ENCODE measurements at regions not wholly inside any gene's neighbourhood (a gene's known extent, or its start where the extent isn't known, plus 50 kb on each side); places are given as distances from the start of the nearest gene placed in this dataset.

GRCh38 chr4:36747277-36748129 lies 466.1 kb downstream of the DTHD1 start:
- no peak overlapping the region for H3K27ac ChIP-seq (ENCODE audit: low read depth in 1 of 2, low read length in 1 of 2)
- H3K36me3 ChIP-seq (ENCODE audit: control insufficient read depth in 2 of 2, insufficient read depth in 2 of 2, low read length in 1 of 2): no peaks in the 10 kb centered on the region
- no peaks in the 10 kb centered on the region for H3K27me3 ChIP-seq (ENCODE audit: control insufficient read depth in 2 of 2, insufficient read depth in 1 of 2, low read length in 1 of 2)
- no peaks in the 10 kb centered on the region for H3K9me3 ChIP-seq (ENCODE audit: control insufficient read depth in 2 of 2, insufficient read depth in 1 of 2, low read length in 1 of 2)
- 88% methylated on average over 16 of the region's 16 CpGs for WGBS
- no peaks in the 10 kb centered on the region for H3K4me1 ChIP-seq (ENCODE audit: control insufficient read depth in 2 of 2, insufficient read depth in 2 of 2, low read length in 2 of 2)
- H3K4me3 ChIP-seq (ENCODE audit: low read length in 2 of 2): no peak overlapping the region
- no peak for DNase-seq (ENCODE audit: low read depth in 6 of 9, low spot score in 9 of 9)

GRCh38 chr4:36753048-36753447 lies 471.6 kb downstream of the DTHD1 start:
- WGBS: 94% methylated on average over 3 of the region's 3 CpGs
- no peaks in the 10 kb centered on the region for H3K36me3 ChIP-seq (ENCODE audit: control insufficient read depth in 2 of 2, insufficient read depth in 2 of 2, low read length in 1 of 2)
- no peaks in the 10 kb centered on the region for H3K9me3 ChIP-seq (ENCODE audit: control insufficient read depth in 2 of 2, insufficient read depth in 1 of 2, low read length in 1 of 2)
- no peak for DNase-seq (ENCODE audit: low read depth in 6 of 9, low spot score in 9 of 9)
- no peak overlapping the region for H3K27ac ChIP-seq (ENCODE audit: low read depth in 1 of 2, low read length in 1 of 2)
- no peaks in the 10 kb centered on the region for H3K27me3 ChIP-seq (ENCODE audit: control insufficient read depth in 2 of 2, insufficient read depth in 1 of 2, low read length in 1 of 2)
- H3K4me3 ChIP-seq (ENCODE audit: low read length in 2 of 2): no peak overlapping the region
- no peaks in the 10 kb centered on the region for H3K4me1 ChIP-seq (ENCODE audit: control insufficient read depth in 2 of 2, insufficient read depth in 2 of 2, low read length in 2 of 2)

DNA sequence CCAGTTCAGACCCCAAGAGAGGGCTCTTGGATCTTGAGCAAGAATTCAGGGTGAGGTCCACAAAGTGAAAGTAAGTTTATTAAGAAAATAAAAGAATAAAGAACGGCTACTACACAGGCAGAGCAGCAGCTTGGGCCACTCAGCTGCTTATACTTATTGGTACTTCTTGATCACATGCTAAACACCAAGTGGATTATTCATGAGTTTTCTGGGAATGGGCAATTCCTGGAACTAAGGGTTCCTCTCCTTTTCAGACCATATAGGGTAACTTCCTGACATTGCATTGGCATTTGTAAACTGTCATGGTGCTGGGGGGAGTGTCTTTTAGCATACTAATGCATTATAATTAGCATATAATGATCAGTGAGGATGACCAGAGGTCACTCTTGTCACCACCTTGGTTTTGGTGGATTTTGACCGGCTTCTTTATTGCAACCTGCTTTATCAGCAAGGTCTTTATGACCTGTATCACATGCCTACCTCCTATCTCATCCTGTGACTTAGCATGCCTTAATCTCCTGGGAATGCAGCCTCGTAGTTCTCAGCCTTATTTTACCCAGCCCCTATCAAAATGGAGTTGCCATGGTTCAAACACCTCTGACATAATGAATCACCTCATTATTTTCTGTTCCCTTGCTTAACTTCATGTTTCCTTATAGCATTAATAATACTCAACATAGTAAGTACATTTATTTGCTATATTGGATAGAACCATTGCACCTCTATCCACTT lies 476.3 kb downstream of the DTHD1 start:
- H3K27ac ChIP-seq (ENCODE audit: low read depth in 1 of 2, low read length in 1 of 2): no peak overlapping the region
- H3K36me3 ChIP-seq (ENCODE audit: control insufficient read depth in 2 of 2, insufficient read depth in 2 of 2, low read length in 1 of 2): no peaks in the 10 kb centered on the region
- H3K27me3 ChIP-seq (ENCODE audit: control insufficient read depth in 2 of 2, insufficient read depth in 1 of 2, low read length in 1 of 2): no peaks in the 10 kb centered on the region
- H3K9me3 ChIP-seq (ENCODE audit: control insufficient read depth in 2 of 2, insufficient read depth in 1 of 2, low read length in 1 of 2): no peaks in the 10 kb centered on the region
- WGBS: 58% methylated on average over 3 of the region's 3 CpGs
- H3K4me3 ChIP-seq (ENCODE audit: low read length in 2 of 2): no peak overlapping the region
- no peak for DNase-seq (ENCODE audit: low read depth in 6 of 9, low spot score in 9 of 9)
- H3K4me1 ChIP-seq (ENCODE audit: control insufficient read depth in 2 of 2, insufficient read depth in 2 of 2, low read length in 2 of 2): no peaks in the 10 kb centered on the region

DNA sequence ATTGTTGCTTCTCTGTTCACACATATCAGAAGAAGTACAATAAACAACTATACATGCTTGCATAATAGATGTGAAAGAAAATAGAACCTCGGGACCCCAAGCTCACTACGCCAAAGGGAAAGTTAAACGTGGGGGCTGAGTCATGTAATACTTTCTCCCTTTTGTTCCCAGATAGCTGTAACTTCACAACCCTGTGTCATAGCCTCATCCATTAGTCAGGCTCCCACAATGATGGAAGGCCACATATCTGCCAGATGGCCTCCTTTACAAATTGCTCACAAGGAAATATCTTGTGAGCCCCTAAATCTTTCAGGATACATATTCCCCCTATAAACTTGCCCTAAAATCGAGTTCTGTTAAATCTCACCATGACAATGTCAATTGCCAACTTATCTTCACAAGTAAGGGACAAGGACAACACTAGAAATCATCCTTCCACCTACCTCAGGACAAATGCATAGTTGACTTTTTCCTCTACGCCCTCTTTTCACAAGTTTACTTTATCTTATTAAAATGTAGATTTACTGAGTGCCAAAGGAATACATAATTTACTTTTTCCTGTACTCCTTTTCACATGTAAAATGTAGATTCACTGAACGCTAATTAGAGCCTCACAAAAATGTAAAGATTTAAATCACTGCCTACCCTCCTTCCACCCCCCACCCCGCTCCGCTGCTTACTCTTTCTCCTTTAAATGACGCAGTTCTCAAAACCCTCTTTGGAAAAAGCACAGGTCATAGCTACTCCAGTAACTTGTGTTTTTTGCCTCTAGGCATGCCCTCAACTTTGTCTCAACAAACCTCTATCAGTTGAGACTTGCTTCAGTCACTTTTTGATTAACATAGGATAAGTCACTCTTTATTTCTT lies 477.1 kb downstream of the DTHD1 start:
- no peak overlapping the region for H3K27ac ChIP-seq (ENCODE audit: low read depth in 1 of 2, low read length in 1 of 2)
- no peaks in the 10 kb centered on the region for H3K9me3 ChIP-seq (ENCODE audit: control insufficient read depth in 2 of 2, insufficient read depth in 1 of 2, low read length in 1 of 2)
- no peak for DNase-seq (ENCODE audit: low read depth in 6 of 9, low spot score in 9 of 9)
- no peaks in the 10 kb centered on the region for H3K36me3 ChIP-seq (ENCODE audit: control insufficient read depth in 2 of 2, insufficient read depth in 2 of 2, low read length in 1 of 2)
- no peaks in the 10 kb centered on the region for H3K4me1 ChIP-seq (ENCODE audit: control insufficient read depth in 2 of 2, insufficient read depth in 2 of 2, low read length in 2 of 2)
- no peaks in the 10 kb centered on the region for H3K27me3 ChIP-seq (ENCODE audit: control insufficient read depth in 2 of 2, insufficient read depth in 1 of 2, low read length in 1 of 2)
- 63% methylated on average over 9 of the region's 9 CpGs for WGBS
- no peak overlapping the region for H3K4me3 ChIP-seq (ENCODE audit: low read length in 2 of 2)

DNA sequence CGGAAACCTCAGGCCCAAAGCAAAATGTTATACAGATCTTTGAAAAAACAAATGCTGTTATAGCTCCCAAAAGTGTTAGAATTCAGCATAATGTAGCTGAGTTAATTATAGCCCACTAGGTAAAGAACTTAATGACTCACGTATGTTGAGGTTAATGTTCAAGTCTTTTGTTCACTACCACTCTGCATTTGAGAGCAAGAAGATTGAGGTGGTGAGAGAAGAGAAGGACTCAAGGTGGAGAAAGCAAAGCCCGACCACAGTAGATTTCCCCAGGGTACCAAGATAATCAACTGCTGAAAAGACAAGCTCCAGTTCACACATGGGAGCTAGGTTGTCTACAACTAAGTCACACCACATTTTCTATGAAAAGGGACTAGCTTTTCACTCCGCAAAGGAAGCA lies 480.2 kb downstream of the DTHD1 start:
- 89% methylated on average over 4 of the region's 4 CpGs for WGBS
- H3K9me3 ChIP-seq (ENCODE audit: control insufficient read depth in 2 of 2, insufficient read depth in 1 of 2, low read length in 1 of 2): no peaks in the 10 kb centered on the region
- no peaks in the 10 kb centered on the region for H3K27me3 ChIP-seq (ENCODE audit: control insufficient read depth in 2 of 2, insufficient read depth in 1 of 2, low read length in 1 of 2)
- no peaks in the 10 kb centered on the region for H3K4me1 ChIP-seq (ENCODE audit: control insufficient read depth in 2 of 2, insufficient read depth in 2 of 2, low read length in 2 of 2)
- H3K4me3 ChIP-seq (ENCODE audit: low read length in 2 of 2): no peak overlapping the region
- no peak for DNase-seq (ENCODE audit: low read depth in 6 of 9, low spot score in 9 of 9)
- H3K36me3 ChIP-seq (ENCODE audit: control insufficient read depth in 2 of 2, insufficient read depth in 2 of 2, low read length in 1 of 2): no peaks in the 10 kb centered on the region
- no peak overlapping the region for H3K27ac ChIP-seq (ENCODE audit: low read depth in 1 of 2, low read length in 1 of 2)

DNA sequence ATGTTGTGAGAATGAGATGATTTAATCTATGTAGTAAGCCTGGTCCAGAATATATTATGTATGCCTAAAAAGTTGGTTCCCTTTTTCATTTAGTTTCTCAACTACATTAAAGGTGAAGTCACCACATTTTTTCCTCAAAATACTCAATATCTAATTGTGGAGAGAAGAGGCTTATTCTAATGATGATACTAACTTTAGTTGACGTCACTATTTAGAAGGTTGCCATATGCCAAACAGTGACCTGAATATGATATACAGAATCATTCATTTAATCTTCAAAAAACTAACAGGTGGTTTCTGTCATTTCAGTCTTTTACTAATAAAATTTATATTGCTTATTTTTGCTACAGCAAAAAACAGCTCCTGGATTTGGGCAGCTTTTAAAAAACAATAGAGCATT lies 480.7 kb upstream of the NWD2 start:
- H3K4me3 ChIP-seq (ENCODE audit: low read length in 2 of 2): no peak overlapping the region
- H3K27ac ChIP-seq (ENCODE audit: low read depth in 1 of 2, low read length in 1 of 2): no peak overlapping the region
- no peaks in the 10 kb centered on the region for H3K9me3 ChIP-seq (ENCODE audit: control insufficient read depth in 2 of 2, insufficient read depth in 1 of 2, low read length in 1 of 2)
- H3K4me1 ChIP-seq (ENCODE audit: control insufficient read depth in 2 of 2, insufficient read depth in 2 of 2, low read length in 2 of 2): no peaks in the 10 kb centered on the region
- no peaks in the 10 kb centered on the region for H3K27me3 ChIP-seq (ENCODE audit: control insufficient read depth in 2 of 2, insufficient read depth in 1 of 2, low read length in 1 of 2)
- DNase-seq (ENCODE audit: low read depth in 6 of 9, low spot score in 9 of 9): no peak
- WGBS: 98% methylated on average over 1 of the region's 1 CpG
- no peaks in the 10 kb centered on the region for H3K36me3 ChIP-seq (ENCODE audit: control insufficient read depth in 2 of 2, insufficient read depth in 2 of 2, low read length in 1 of 2)

GRCh38 chr4:36767596-36767995 lies 476.9 kb upstream of the NWD2 start:
- Histone ChIP-seq H3K4me1 (ENCODE audit: control insufficient read depth in 2 of 2, insufficient read depth in 2 of 2, low read length in 2 of 2) (no peaks in the 10 kb centered on the region), H3K36me3 (ENCODE audit: control insufficient read depth in 2 of 2, insufficient read depth in 2 of 2, low read length in 1 of 2) (no peaks in the 10 kb centered on the region), H3K9me3 (ENCODE audit: control insufficient read depth in 2 of 2, insufficient read depth in 1 of 2, low read length in 1 of 2) (no peaks in the 10 kb centered on the region), H3K27me3 (ENCODE audit: control insufficient read depth in 2 of 2, insufficient read depth in 1 of 2, low read length in 1 of 2) (no peaks in the 10 kb centered on the region), H3K27ac (ENCODE audit: low read depth in 1 of 2, low read length in 1 of 2) (no peak overlapping the region), H3K4me3 (ENCODE audit: low read length in 2 of 2) (no peak overlapping the region)
- DNase-seq (ENCODE audit: low read depth in 6 of 9, low spot score in 9 of 9): no peak
- WGBS: 96% methylated on average over 1 of the region's 1 CpG

- no peak overlapping the region for H3K4me3 ChIP-seq (ENCODE audit: low read length in 2 of 2)
- H3K36me3 ChIP-seq (ENCODE audit: control insufficient read depth in 2 of 2, insufficient read depth in 2 of 2, low read length in 1 of 2): no peaks in the 10 kb centered on the region
- H3K27ac ChIP-seq (ENCODE audit: low read depth in 1 of 2, low read length in 1 of 2): no peak overlapping the region
Observed at GRCh38 chr4:36771411-36772153, 473.0 kb upstream of the NWD2 start.

More at GRCh38 chr4:36771411-36772153, 473.0 kb upstream of the NWD2 start:
- Histone ChIP-seq H3K27me3 (ENCODE audit: control insufficient read depth in 2 of 2, insufficient read depth in 1 of 2, low read length in 1 of 2) (no peaks in the 10 kb centered on the region), H3K4me1 (ENCODE audit: control insufficient read depth in 2 of 2, insufficient read depth in 2 of 2, low read length in 2 of 2) (no peaks in the 10 kb centered on the region), H3K9me3 (ENCODE audit: control insufficient read depth in 2 of 2, insufficient read depth in 1 of 2, low read length in 1 of 2) (no peaks in the 10 kb centered on the region)
- no peak for DNase-seq (ENCODE audit: low read depth in 6 of 9, low spot score in 9 of 9)
- 91% methylated on average over 2 of the region's 2 CpGs for WGBS
